ENCODE measurements at regions not wholly inside any gene's neighbourhood (a gene's known extent, or its start where the extent isn't known, plus 50 kb on each side); places are given as distances from the start of the nearest gene placed in this dataset.

- no peaks in the 10 kb centered on the region for H3K9me2 ChIP-seq (ENCODE audit: insufficient read depth)
- H2AFZ ChIP-seq = no peak overlapping the region
- H3K4me2 ChIP-seq = no peak overlapping the region
- no peak overlapping the region for H3K4me3 ChIP-seq
- no peak for DNase-seq (ENCODE audit: low spot score)
- no peak for ATAC-seq
- no peaks in the 10 kb centered on the region for H3K79me2 ChIP-seq (replicated peaks; ENCODE audit: insufficient read depth)
- H4K20me1 ChIP-seq (replicated peaks; ENCODE audit: insufficient read depth) = no peaks in the 10 kb centered on the region
- Mint-ChIP-seq H3K27me3 (ENCODE audit: insufficient read depth, low read depth, poor library complexity) (no peaks in the 10 kb centered on the region), H3K36me3 (ENCODE audit: low read depth) (no peaks in the 10 kb centered on the region), H3K4me1 (peaks cover 11% of the 10 kb centered on the region; the same call in 2 of the 3 replicates), H3K27ac (no peak overlapping the region), H3K9me3 (no peaks in the 10 kb centered on the region), H3K4me3 (no peak overlapping the region)
- no peaks in the 10 kb centered on the region for H3K4me1 ChIP-seq (ENCODE audit: insufficient read depth)
- no peaks in the 10 kb centered on the region for H3K36me3 ChIP-seq (ENCODE audit: insufficient read depth)
- TF ChIP-seq, protein P1, sequence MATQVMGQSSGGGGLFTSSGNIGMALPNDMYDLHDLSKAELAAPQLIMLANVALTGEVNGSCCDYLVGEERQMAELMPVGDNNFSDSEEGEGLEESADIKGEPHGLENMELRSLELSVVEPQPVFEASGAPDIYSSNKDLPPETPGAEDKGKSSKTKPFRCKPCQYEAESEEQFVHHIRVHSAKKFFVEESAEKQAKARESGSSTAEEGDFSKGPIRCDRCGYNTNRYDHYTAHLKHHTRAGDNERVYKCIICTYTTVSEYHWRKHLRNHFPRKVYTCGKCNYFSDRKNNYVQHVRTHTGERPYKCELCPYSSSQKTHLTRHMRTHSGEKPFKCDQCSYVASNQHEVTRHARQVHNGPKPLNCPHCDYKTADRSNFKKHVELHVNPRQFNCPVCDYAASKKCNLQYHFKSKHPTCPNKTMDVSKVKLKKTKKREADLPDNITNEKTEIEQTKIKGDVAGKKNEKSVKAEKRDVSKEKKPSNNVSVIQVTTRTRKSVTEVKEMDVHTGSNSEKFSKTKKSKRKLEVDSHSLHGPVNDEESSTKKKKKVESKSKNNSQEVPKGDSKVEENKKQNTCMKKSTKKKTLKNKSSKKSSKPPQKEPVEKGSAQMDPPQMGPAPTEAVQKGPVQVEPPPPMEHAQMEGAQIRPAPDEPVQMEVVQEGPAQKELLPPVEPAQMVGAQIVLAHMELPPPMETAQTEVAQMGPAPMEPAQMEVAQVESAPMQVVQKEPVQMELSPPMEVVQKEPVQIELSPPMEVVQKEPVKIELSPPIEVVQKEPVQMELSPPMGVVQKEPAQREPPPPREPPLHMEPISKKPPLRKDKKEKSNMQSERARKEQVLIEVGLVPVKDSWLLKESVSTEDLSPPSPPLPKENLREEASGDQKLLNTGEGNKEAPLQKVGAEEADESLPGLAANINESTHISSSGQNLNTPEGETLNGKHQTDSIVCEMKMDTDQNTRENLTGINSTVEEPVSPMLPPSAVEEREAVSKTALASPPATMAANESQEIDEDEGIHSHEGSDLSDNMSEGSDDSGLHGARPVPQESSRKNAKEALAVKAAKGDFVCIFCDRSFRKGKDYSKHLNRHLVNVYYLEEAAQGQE (IDR thresholded peaks at IDR 0.05; ENCODE audit: unreplicated experiment) = no peak
- TF ChIP-seq ZNF114 (CRISPR knock-in tag; IDR thresholded peaks at IDR 0.05) (no peak), STAT1 (IDR thresholded peaks at IDR 0.05; ENCODE audit: unreplicated experiment) (no peak), JUNB (IDR thresholded peaks at IDR 0.05; ENCODE audit: unreplicated experiment) (no peak), EZH2phosphoT487 (IDR thresholded peaks at IDR 0.05; ENCODE audit: unreplicated experiment) (no peak), CTCF (conservative IDR thresholded peaks at IDR 0.05; ENCODE audit: low read depth in 2 of 2) (no peak)
- TF ChIP-seq, protein P2, sequence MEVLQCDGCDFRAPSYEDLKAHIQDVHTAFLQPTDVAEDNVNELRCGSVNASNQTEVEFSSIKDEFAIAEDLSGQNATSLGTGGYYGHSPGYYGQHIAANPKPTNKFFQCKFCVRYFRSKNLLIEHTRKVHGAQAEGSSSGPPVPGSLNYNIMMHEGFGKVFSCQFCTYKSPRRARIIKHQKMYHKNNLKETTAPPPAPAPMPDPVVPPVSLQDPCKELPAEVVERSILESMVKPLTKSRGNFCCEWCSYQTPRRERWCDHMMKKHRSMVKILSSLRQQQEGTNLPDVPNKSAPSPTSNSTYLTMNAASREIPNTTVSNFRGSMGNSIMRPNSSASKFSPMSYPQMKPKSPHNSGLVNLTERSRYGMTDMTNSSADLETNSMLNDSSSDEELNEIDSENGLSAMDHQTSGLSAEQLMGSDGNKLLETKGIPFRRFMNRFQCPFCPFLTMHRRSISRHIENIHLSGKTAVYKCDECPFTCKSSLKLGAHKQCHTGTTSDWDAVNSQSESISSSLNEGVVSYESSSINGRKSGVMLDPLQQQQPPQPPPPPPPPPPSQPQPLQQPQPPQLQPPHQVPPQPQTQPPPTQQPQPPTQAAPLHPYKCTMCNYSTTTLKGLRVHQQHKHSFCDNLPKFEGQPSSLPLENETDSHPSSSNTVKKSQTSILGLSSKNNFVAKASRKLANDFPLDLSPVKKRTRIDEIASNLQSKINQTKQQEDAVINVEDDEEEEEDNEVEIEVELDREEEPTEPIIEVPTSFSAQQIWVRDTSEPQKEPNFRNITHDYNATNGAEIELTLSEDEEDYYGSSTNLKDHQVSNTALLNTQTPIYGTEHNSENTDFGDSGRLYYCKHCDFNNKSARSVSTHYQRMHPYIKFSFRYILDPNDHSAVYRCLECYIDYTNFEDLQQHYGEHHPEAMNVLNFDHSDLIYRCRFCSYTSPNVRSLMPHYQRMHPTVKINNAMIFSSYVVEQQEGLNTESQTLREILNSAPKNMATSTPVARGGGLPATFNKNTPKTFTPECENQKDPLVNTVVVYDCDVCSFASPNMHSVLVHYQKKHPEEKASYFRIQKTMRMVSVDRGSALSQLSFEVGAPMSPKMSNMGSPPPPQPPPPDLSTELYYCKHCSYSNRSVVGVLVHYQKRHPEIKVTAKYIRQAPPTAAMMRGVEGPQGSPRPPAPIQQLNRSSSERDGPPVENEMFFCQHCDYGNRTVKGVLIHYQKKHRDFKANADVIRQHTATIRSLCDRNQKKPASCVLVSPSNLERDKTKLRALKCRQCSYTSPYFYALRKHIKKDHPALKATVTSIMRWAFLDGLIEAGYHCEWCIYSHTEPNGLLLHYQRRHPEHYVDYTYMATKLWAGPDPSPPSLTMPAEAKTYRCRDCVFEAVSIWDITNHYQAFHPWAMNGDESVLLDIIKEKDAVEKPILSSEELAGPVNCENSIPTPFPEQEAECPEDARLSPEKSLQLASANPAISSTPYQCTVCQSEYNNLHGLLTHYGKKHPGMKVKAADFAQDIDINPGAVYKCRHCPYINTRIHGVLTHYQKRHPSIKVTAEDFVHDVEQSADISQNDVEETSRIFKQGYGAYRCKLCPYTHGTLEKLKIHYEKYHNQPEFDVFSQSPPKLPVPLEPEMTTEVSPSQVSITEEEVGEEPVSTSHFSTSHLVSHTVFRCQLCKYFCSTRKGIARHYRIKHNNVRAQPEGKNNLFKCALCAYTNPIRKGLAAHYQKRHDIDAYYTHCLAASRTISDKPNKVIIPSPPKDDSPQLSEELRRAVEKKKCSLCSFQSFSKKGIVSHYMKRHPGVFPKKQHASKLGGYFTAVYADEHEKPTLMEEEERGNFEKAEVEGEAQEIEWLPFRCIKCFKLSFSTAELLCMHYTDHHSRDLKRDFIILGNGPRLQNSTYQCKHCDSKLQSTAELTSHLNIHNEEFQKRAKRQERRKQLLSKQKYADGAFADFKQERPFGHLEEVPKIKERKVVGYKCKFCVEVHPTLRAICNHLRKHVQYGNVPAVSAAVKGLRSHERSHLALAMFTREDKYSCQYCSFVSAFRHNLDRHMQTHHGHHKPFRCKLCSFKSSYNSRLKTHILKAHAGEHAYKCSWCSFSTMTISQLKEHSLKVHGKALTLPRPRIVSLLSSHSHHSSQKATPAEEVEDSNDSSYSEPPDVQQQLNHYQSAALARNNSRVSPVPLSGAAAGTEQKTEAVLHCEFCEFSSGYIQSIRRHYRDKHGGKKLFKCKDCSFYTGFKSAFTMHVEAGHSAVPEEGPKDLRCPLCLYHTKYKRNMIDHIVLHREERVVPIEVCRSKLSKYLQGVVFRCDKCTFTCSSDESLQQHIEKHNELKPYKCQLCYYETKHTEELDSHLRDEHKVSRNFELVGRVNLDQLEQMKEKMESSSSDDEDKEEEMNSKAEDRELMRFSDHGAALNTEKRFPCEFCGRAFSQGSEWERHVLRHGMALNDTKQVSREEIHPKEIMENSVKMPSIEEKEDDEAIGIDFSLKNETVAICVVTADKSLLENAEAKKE (CRISPR knock-in tag; IDR thresholded peaks at IDR 0.05) = no peak
- no peaks in the 10 kb centered on the region for H3K27me3 ChIP-seq (ENCODE audit: insufficient read depth)
- H3K27ac ChIP-seq (ENCODE audit: low read depth) = no peak overlapping the region
- no peaks in the 10 kb centered on the region for H3F3A ChIP-seq (replicated peaks; ENCODE audit: low read depth)
These were observed 139.0 kb upstream of the PIEZO2 start for GRCh38 chr18:11288401-11288800.
